Gastrocnemius medialis (tissue), 4 donors: ENCODE measurements at regions not wholly inside any gene's neighbourhood (a gene's known extent, or its start where the extent isn't known, plus 50 kb on each side); places are given as distances from the start of the nearest gene placed in this dataset.
"Not testable (repeated sequence)": the region's sequence is repeated elsewhere in the genome, so short reads cannot be mapped to it uniquely, and the experiment has no call there.

Experiments used
- ATAC-seq, 2 donors: fragments of 150-250 bp; one replicate each; pipeline ENCODE4 v1.9.1; 2016
- DNase-seq, 2 donors: peaks; one replicate each; pipeline ENCODE4 v3.0.0-alpha.2; 2019
- H3K27ac ChIP-seq, 4 donors: fragments of 200-600 bp; sonication (generic); 1 replicate in 1 of 4; 2 replicates in 3 of 4; pipeline ENCODE4 v1.5.1; 2016 to 2018; ENCODE audit warnings: mild to moderate bottlenecking in 2 of 4, moderate library complexity in 1 of 4
- H3K27me3 ChIP-seq, 3 donors: fragments of 200-600 bp; sonication (generic) in 2 of 3; 1 replicate in 1 of 3; 2 replicates in 2 of 3; pipeline versions ENCODE4 v1.5.1 to v1.6.0; 2016 to 2019; ENCODE audit warnings: mild to moderate bottlenecking in 1 of 3, moderate library complexity in 1 of 3
- H3K36me3 ChIP-seq, 2 donors: fragments of 200-600 bp; sonication (generic) in 1 of 2; one replicate each; pipeline ENCODE4 v1.5.1; 2017 to 2018
- H3K4me1 ChIP-seq, 2 donors: fragments of 200-600 bp; sonication (generic) in 1 of 2; one replicate each; pipeline ENCODE4 v1.5.1; 2016 to 2017; ENCODE audit warnings: mild to moderate bottlenecking in 2 of 2
- H3K4me3 ChIP-seq, 4 donors: fragments of 200-600 bp; sonication (generic) in 3 of 4; 1 replicate in 1 of 4; 2 replicates in 3 of 4; pipeline ENCODE4 v1.5.1; 2016 to 2019; ENCODE audit warnings: mild to moderate bottlenecking in 2 of 4
- H3K9me3 ChIP-seq, 3 donors: fragments of 200-600 bp; sonication (generic) in 2 of 3; 1 replicate in 1 of 3; 2 replicates in 2 of 3; pipeline ENCODE4 v1.5.1; 2016 to 2019
- POLR2A ChIP-seq, 2 donors: fragments of 450-650 bp; IDR thresholded peaks; one replicate each; pipeline ENCODE4 v1.6.1; 2017; ENCODE audit warnings: antibody characterized with exemption in 2 of 2, mild to moderate bottlenecking in 2 of 2, moderate library complexity in 2 of 2
- in situ Hi-C, 4 donors: fragments of 200-750 bp; cut with MboI; loops; one replicate each; pipeline versions ENCODE4 v1.15.0 to v1.8.0; 2017; ENCODE audit warnings: low sequenced_read_pairs in 4 of 4
- intact Hi-C: fragments of 100-400 bp; cut with DNase I; formaldehyde crosslinking; loops from one replicate; pipeline ENCODE4 v1.15.1; 2023; ENCODE audit warnings: low total_unique reads
- TF ChIP-seq, protein P1 (sequence below), 5 experiments: fragments of 450-650 bp in 3 of 5; fragments of 200-600 bp in 2 of 5; sonication (generic) in 2 of 5; IDR thresholded peaks in 4 of 5; conservative IDR thresholded peaks in 1 of 5; 1 replicate in 4 of 5; 2 replicates in 1 of 5; pipeline ENCODE4 v1.5.1; 2016 to 2019; ENCODE audit warnings: antibody characterized with exemption in 5 of 5, mild to moderate bottlenecking in 3 of 5, moderate library complexity in 3 of 5

DNA sequence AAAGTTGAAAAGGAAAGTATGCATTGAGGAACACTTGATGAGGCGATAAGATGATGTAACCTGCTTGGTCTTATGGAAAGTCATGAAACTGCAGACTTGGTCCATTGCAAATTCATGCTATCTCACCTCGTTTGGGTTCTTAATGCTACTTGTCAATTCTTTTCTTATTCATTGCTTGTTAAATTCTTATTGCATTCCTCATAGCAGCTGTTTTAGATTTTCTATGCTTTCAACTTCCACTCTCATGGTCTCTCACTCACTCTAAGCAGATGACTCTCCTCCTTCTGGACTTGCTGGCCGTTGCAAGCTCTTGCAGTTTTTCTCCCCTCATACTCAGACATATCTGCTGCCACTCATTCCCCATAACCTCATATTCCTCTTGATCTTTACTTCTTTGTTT is 67.8 kb upstream of the CSNK1A1L start:
- in situ Hi-C loops, result no loop called here
- Histone ChIP-seq H3K27ac (no peak overlapping the region), H3K4me1 (peaks cover 0 to 5% of the 10 kb centered on the region in 2 donors), H3K4me3 (no peak overlapping the region), H3K36me3 (no peaks in the 10 kb centered on the region), H3K9me3 (no peaks in the 10 kb centered on the region), H3K27me3 (no peaks in the 10 kb centered on the region)
- DNase-seq (no peak), ATAC-seq (no peak)
- intact Hi-C loops, result no loop called here
- no peak for TF ChIP-seq POLR2A (IDR thresholded peaks at IDR 0.05)
- TF ChIP-seq, protein P1, sequence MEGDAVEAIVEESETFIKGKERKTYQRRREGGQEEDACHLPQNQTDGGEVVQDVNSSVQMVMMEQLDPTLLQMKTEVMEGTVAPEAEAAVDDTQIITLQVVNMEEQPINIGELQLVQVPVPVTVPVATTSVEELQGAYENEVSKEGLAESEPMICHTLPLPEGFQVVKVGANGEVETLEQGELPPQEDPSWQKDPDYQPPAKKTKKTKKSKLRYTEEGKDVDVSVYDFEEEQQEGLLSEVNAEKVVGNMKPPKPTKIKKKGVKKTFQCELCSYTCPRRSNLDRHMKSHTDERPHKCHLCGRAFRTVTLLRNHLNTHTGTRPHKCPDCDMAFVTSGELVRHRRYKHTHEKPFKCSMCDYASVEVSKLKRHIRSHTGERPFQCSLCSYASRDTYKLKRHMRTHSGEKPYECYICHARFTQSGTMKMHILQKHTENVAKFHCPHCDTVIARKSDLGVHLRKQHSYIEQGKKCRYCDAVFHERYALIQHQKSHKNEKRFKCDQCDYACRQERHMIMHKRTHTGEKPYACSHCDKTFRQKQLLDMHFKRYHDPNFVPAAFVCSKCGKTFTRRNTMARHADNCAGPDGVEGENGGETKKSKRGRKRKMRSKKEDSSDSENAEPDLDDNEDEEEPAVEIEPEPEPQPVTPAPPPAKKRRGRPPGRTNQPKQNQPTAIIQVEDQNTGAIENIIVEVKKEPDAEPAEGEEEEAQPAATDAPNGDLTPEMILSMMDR (IDR thresholded peaks at IDR 0.05 in 4 of 5, conservative IDR thresholded peaks at IDR 0.05 in 1 of 5), result no peak

DNA sequence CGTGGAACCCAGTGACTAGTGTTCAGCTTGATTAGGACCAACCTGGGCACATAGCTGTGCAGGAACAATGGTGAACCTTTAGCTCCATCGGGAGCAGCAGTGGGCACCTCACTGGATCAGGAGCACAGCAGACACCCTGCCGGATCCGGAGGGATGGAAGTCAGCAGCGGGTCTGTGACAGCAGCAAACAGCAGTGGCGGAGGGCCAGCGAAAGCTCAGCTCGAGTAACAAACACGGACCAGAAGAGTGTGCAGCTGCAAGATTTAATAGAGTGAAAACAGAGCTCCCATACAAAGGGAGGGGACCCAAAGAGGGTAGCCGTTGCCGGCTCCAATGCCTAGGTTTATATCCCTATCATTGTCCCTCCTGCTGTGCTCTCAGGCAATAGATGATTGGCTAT is 66.8 kb upstream of the CSNK1A1L start:
- DNase-seq, H3K27ac ChIP-seq, H3K4me1 ChIP-seq, H3K9me3 ChIP-seq, H3K27me3 ChIP-seq, intact Hi-C loops, ATAC-seq, H3K36me3 ChIP-seq, in situ Hi-C loops, H3K4me3 ChIP-seq: not testable (repeated sequence)

DNA sequence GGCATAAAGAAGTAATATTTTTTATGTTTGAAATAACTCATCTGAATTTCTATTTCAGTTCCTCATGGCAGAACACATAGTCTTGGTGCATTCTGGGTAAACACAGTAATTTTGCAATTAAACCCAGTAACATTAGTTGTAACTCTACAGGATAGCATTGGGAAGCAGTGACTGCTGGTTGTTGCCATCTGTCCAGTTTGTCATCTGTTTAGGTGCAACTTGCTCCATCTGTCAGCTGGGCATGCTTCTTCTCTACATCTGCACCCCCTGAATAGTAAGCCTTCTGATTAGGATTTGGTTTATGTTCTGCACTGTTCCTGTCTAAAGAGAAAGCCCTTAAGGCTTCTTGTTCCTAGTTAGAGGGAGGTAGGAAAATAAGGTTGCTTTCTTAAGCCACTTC is 63.5 kb upstream of the CSNK1A1L start:
- no peak for TF ChIP-seq POLR2A (IDR thresholded peaks at IDR 0.05)
- TF ChIP-seq, protein P1 (IDR thresholded peaks at IDR 0.05 in 4 of 5, conservative IDR thresholded peaks at IDR 0.05 in 1 of 5), result no peak
- DNase-seq, result no peak
- H3K4me3 ChIP-seq, result no peak overlapping the region
- in situ Hi-C loops, result no loop called here
- no peaks in the 10 kb centered on the region for H3K4me1 ChIP-seq
- intact Hi-C loops, result no loop called here
- no peak overlapping the region for H3K27ac ChIP-seq
- H3K27me3 ChIP-seq, result no peaks in the 10 kb centered on the region
- ATAC-seq, result no peak
- H3K36me3 ChIP-seq, result no peaks in the 10 kb centered on the region
- no peaks in the 10 kb centered on the region for H3K9me3 ChIP-seq

DNA sequence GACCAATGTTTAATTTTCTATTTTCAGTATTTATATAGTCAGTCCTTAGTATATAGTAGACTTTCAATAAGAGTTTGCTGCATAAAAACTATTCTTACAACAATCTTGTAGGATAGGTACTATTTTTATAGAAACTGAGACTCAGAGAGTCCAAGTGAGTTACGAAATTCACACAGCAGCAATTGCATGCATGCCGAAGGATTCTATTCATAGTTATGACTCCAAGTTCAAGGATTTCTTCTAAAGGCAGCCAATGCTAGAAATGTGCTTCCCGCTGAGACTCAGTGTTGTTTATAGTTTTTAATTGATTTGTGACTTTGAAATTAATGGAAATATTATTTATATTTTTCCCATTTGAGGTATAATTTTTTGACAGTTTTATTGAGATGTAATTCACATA is 62.7 kb upstream of the CSNK1A1L start:
- H3K4me3 ChIP-seq, result no peak overlapping the region
- ATAC-seq (no peak), DNase-seq (no peak)
- no peaks in the 10 kb centered on the region for H3K36me3 ChIP-seq
- H3K9me3 ChIP-seq, result no peaks in the 10 kb centered on the region
- H3K27me3 ChIP-seq, result no peaks in the 10 kb centered on the region
- no peak overlapping the region for H3K27ac ChIP-seq
- no peak for TF ChIP-seq POLR2A (IDR thresholded peaks at IDR 0.05)
- TF ChIP-seq, protein P1 (IDR thresholded peaks at IDR 0.05 in 4 of 5, conservative IDR thresholded peaks at IDR 0.05 in 1 of 5), result no peak
- intact Hi-C loops (no loop called here), in situ Hi-C loops (no loop called here)
- no peaks in the 10 kb centered on the region for H3K4me1 ChIP-seq

DNA sequence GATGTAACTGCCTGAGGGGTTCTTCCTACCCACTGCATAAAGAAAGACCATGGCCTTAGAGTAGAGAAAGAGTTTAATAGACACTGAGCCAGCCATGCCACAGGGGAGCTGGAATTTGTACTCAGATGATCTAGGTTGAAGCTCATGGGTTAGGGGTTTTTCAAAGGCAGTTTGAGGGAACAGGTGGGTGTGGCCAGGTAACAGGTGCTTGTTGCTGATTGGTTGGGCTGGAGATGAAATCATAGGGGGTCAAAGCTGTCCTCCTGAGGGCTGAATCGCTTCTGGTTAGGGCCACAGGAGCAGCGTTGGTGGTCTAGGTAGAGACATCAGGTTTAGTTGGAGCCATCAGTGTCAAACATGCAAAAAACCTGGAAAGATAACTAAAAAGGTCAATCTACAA is 59.2 kb upstream of the CSNK1A1L start:
- in situ Hi-C loops, result no loop called here
- no peaks in the 10 kb centered on the region for H3K36me3 ChIP-seq
- DNase-seq (no peak), ATAC-seq (no peak)
- no peaks in the 10 kb centered on the region for H3K9me3 ChIP-seq
- no peaks in the 10 kb centered on the region for H3K4me1 ChIP-seq
- H3K4me3 ChIP-seq, result no peak overlapping the region
- TF ChIP-seq, protein P1 (IDR thresholded peaks at IDR 0.05 in 4 of 5, conservative IDR thresholded peaks at IDR 0.05 in 1 of 5), result no peak
- TF ChIP-seq POLR2A (IDR thresholded peaks at IDR 0.05), result no peak
- no peak overlapping the region for H3K27ac ChIP-seq
- intact Hi-C loops, result no loop called here
- H3K27me3 ChIP-seq, result no peaks in the 10 kb centered on the region
